ENCODE measurements at regions not wholly inside any gene's neighbourhood (a gene's known extent, or its start where the extent isn't known, plus 50 kb on each side); places are given as distances from the start of the nearest gene placed in this dataset.
A peak's percentile ranks its signal among the peaks of the same experiment; 100 is the strongest.

GRCh38 chr18:41687138-41687537, 267.9 kb upstream of the PIK3C3 start:
- TF ChIP-seq HNF4A (conservative IDR thresholded peaks at IDR 0.05) = peak; percentile 55 to 69
- no peak for TF ChIP-seq NR2F2 (IDR thresholded peaks at IDR 0.05)
- no peak for TF ChIP-seq JUND (IDR thresholded peaks at IDR 0.05)
- TF ChIP-seq MAX (IDR thresholded peaks at IDR 0.05) = no peak
- peak; percentile 30 for TF ChIP-seq HNF4G (IDR thresholded peaks at IDR 0.05)
- Histone ChIP-seq H3K36me3 (ENCODE audit: control insufficient read depth in 4 of 4, insufficient read depth in 3 of 4, low read depth in 1 of 4, low read length in 3 of 4) (no peaks in the 10 kb centered on the region), H3K27ac (ENCODE audit: low read depth in 1 of 2, low read length in 2 of 2) (no peak overlapping the region), H3K9me3 (ENCODE audit: control insufficient read depth in 4 of 4, low read length in 3 of 4) (no peaks in the 10 kb centered on the region), H3K4me3 (ENCODE audit: low read depth in 1 of 3, low read length in 3 of 3) (no peak overlapping the region), H3K9ac (ENCODE audit: low read depth in 1 of 2, low read length in 2 of 2) (no peak overlapping the region), H3K4me1 (ENCODE audit: control insufficient read depth in 4 of 4, insufficient read depth in 4 of 4, low read length in 3 of 4) (no peaks in the 10 kb centered on the region), H3K27me3 (ENCODE audit: control insufficient read depth in 4 of 4, insufficient read depth in 4 of 4, low read length in 3 of 4) (no peaks in the 10 kb centered on the region)
- WGBS = 91% methylated on average over 2 of the region's 2 CpGs
- no peak for DNase-seq (ENCODE audit: low spot score)

DNA sequence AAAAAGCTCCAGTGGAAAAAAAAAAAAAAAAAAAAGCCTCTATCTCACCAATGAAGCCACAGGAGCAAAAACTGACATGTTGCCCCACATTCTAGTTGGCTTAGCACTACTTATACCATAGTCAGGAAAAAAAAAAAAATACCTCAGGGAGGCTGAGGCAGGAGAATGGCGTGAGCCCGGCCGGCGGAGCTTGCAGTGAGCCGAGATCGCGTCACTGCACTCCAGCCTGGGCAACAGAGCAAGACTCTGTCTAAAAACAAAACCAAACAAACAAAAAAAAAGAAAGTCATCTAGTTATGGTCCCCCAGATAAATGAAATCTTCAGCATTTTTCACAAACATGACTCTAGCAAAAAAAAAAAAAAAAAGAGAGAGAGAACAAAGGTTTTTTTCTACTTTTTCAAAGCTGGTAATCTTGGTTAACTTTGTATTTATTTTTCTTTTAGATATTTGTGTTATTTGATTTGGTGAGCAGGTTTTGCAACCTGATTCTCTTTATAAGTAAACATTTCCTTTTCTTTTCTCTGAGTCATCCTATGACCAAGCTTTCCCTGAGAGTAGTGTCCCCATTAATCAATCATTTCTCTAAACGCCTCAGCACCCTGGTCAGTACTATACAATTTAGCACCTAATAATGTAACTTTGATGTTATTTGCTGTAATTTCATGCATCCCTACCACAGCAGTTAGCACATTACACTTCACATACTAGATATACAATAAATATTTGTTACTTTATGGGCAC, 273.7 kb upstream of the PIK3C3 start:
- Histone ChIP-seq H3K4me1 (ENCODE audit: control insufficient read depth in 4 of 4, insufficient read depth in 4 of 4, low read length in 3 of 4) (peaks cover 0 to 3% (median 1%) of the 10 kb centered on the region in 4 donors), H3K9ac (ENCODE audit: low read depth in 1 of 2, low read length in 2 of 2) (no peak overlapping the region), H3K4me3 (ENCODE audit: low read depth in 1 of 3, low read length in 3 of 3) (peak overlapping the region in 1 of 3 donors; percentile 6), H3K9me3 (ENCODE audit: control insufficient read depth in 4 of 4, low read length in 3 of 4) (no peaks in the 10 kb centered on the region), H3K36me3 (ENCODE audit: control insufficient read depth in 4 of 4, insufficient read depth in 3 of 4, low read depth in 1 of 4, low read length in 3 of 4) (no peaks in the 10 kb centered on the region), H3K27me3 (ENCODE audit: control insufficient read depth in 4 of 4, insufficient read depth in 4 of 4, low read length in 3 of 4) (no peaks in the 10 kb centered on the region), H3K27ac (ENCODE audit: low read depth in 1 of 2, low read length in 2 of 2) (peak overlapping the region in 1 of 2 donors; percentile 22)
- WGBS = 49% methylated on average over 8 of the region's 8 CpGs
- peak in 1 of 2 donors; percentile 39 for TF ChIP-seq RXRA (IDR thresholded peaks at IDR 0.05)
- peak; percentile 32 for TF ChIP-seq YY1 (IDR thresholded peaks at IDR 0.05)
- TF ChIP-seq JUND (IDR thresholded peaks at IDR 0.05) = peak; percentile 48 to 50
- TF ChIP-seq ATF3 (IDR thresholded peaks at IDR 0.05) = peak; percentile 35
- peak; percentile 55 for TF ChIP-seq REST (IDR thresholded peaks at IDR 0.05)
- no peak for TF ChIP-seq EGR1 (IDR thresholded peaks at IDR 0.05; ENCODE audit: low read depth in 2 of 2)
- TF ChIP-seq HNF4A (conservative IDR thresholded peaks at IDR 0.05) = peak; percentile 18 to 46
- no peak for TF ChIP-seq HNF4G (IDR thresholded peaks at IDR 0.05)
- no peak for DNase-seq (ENCODE audit: low spot score)

DNA sequence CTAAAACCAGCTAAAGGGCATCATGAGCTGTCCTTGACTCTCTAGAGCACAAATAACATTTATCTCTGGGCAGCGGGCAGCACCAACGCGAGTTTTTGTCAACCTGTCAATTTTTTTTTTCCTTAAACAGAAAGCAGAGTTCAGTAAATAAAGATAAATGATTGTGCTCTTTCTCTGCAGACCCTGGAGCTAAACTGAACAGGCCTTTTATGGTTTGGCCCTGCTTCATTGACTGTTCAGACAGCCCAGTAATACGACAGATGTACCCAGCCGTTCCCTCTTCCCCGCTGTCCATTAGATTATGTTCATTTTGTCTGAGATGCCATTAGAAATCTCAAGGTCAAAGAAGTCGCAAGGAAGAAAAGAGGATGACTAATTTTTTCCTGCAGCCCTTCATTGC, 280.5 kb upstream of the PIK3C3 start:
- H3K4me1 ChIP-seq (ENCODE audit: control insufficient read depth in 4 of 4, insufficient read depth in 4 of 4, low read length in 3 of 4) = no peaks in the 10 kb centered on the region
- no peaks in the 10 kb centered on the region for H3K27me3 ChIP-seq (ENCODE audit: control insufficient read depth in 4 of 4, insufficient read depth in 4 of 4, low read length in 3 of 4)
- H3K36me3 ChIP-seq (ENCODE audit: control insufficient read depth in 4 of 4, insufficient read depth in 3 of 4, low read depth in 1 of 4, low read length in 3 of 4) = no peaks in the 10 kb centered on the region
- H3K27ac ChIP-seq (ENCODE audit: low read depth in 1 of 2, low read length in 2 of 2) = no peak overlapping the region
- DNase-seq (ENCODE audit: low spot score) = no peak
- no peaks in the 10 kb centered on the region for H3K9me3 ChIP-seq (ENCODE audit: control insufficient read depth in 4 of 4, low read length in 3 of 4)
- 50% methylated on average over 7 of the region's 7 CpGs for WGBS
- H3K4me3 ChIP-seq (ENCODE audit: low read depth in 1 of 3, low read length in 3 of 3) = no peak overlapping the region
- no peak overlapping the region for H3K9ac ChIP-seq (ENCODE audit: low read depth in 1 of 2, low read length in 2 of 2)
- TF ChIP-seq, protein P1, sequence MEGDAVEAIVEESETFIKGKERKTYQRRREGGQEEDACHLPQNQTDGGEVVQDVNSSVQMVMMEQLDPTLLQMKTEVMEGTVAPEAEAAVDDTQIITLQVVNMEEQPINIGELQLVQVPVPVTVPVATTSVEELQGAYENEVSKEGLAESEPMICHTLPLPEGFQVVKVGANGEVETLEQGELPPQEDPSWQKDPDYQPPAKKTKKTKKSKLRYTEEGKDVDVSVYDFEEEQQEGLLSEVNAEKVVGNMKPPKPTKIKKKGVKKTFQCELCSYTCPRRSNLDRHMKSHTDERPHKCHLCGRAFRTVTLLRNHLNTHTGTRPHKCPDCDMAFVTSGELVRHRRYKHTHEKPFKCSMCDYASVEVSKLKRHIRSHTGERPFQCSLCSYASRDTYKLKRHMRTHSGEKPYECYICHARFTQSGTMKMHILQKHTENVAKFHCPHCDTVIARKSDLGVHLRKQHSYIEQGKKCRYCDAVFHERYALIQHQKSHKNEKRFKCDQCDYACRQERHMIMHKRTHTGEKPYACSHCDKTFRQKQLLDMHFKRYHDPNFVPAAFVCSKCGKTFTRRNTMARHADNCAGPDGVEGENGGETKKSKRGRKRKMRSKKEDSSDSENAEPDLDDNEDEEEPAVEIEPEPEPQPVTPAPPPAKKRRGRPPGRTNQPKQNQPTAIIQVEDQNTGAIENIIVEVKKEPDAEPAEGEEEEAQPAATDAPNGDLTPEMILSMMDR (IDR thresholded peaks at IDR 0.05; ENCODE audit: low read depth, low read length, missing input control) = no peak
- no peak for TF ChIP-seq SP1 (IDR thresholded peaks at IDR 0.05)
- TF ChIP-seq RXRA (IDR thresholded peaks at IDR 0.05) = no peak
- no peak for TF ChIP-seq REST (IDR thresholded peaks at IDR 0.05)
- no peak for TF ChIP-seq RAD21 (IDR thresholded peaks at IDR 0.05)
- TF ChIP-seq FOXA1 (IDR thresholded peaks at IDR 0.05) = no peak
- no peak for TF ChIP-seq JUND (IDR thresholded peaks at IDR 0.05)
- no peak for TF ChIP-seq MAX (IDR thresholded peaks at IDR 0.05)
- TF ChIP-seq ATF3 (IDR thresholded peaks at IDR 0.05) = no peak
- no peak for TF ChIP-seq FOXA2 (IDR thresholded peaks at IDR 0.05)
- no peak for TF ChIP-seq EGR1 (IDR thresholded peaks at IDR 0.05; ENCODE audit: low read depth in 2 of 2)
- no peak for TF ChIP-seq HNF4G (IDR thresholded peaks at IDR 0.05)
- no peak for TF ChIP-seq HNF4A (conservative IDR thresholded peaks at IDR 0.05)
- no peak for TF ChIP-seq GABPA (IDR thresholded peaks at IDR 0.05 in 1 of 2, conservative IDR thresholded peaks at IDR 0.05 in 1 of 2)

All from liver (tissue), 8 donors.